GM23338 (cell line): ENCODE measurements at regions not wholly inside any gene's neighbourhood (a gene's known extent, or its start where the extent isn't known, plus 50 kb on each side); places are given as distances from the start of the nearest gene placed in this dataset.

ENCODE experiments used
- ATAC-seq: fragments of 200-7000 bp; cut with Tn5 transposase; 3 replicates; pipeline ENCODE4 v1.9.1; 2020
- DNase-seq: peaks from one replicate; pipeline ENCODE4 v3.0.0-alpha.2; 2015; ENCODE audit warnings: low spot score
- H2AFZ ChIP-seq: fragments of 200-600 bp; sonication (generic); 2 replicates; pipeline ENCODE4 v1.8.0; 2016; ENCODE audit warnings: antibody characterized with exemption, mild to moderate bottlenecking, moderate library complexity
- H3F3A ChIP-seq: fragments of 200-600 bp; sonication (generic); replicated peaks from 2 replicates; pipeline ENCODE4 v1.8.0; 2017; ENCODE audit warnings: antibody characterized with exemption, mixed run types, low read depth
- H3K27ac ChIP-seq: fragments of 200-600 bp; sonication (generic); 2 replicates; pipeline ENCODE4 v1.6.1; 2016; ENCODE audit warnings: low read depth
- H3K27me3 ChIP-seq: fragments of 200-600 bp; sonication (generic); 2 replicates; pipeline ENCODE4 v1.8.0; 2016; ENCODE audit warnings: mild to moderate bottlenecking, mixed run types, moderate library complexity; ENCODE audit not compliant: insufficient read depth
- H3K36me3 ChIP-seq: fragments of 200-600 bp; sonication (generic); 2 replicates; pipeline ENCODE4 v1.8.0; 2016; ENCODE audit warnings: mild to moderate bottlenecking; ENCODE audit not compliant: insufficient read depth
- H3K4me1 ChIP-seq: fragments of 200-600 bp; sonication (generic); 2 replicates; pipeline ENCODE4 v1.8.0; 2016; ENCODE audit warnings: mild to moderate bottlenecking, moderate library complexity; ENCODE audit not compliant: insufficient read depth
- H3K4me2 ChIP-seq: fragments of 200-600 bp; sonication (generic); 2 replicates; pipeline ENCODE4 v1.7.1; 2017; ENCODE audit warnings: mixed run types
- H3K4me3 ChIP-seq: fragments of 200-600 bp; sonication (generic); 2 replicates; pipeline ENCODE4 v1.6.1; 2016; ENCODE audit warnings: mixed run types
- H3K79me2 ChIP-seq: fragments of 200-600 bp; sonication (generic); replicated peaks from 2 replicates; pipeline ENCODE4 v1.8.0; 2017; ENCODE audit warnings: mild to moderate bottlenecking; ENCODE audit not compliant: insufficient read depth
- H3K9me2 ChIP-seq: fragments of 200-600 bp; sonication (generic); 2 replicates; pipeline ENCODE4 v1.8.0; 2017; ENCODE audit not compliant: insufficient read depth
- H4K20me1 ChIP-seq: fragments of 200-600 bp; sonication (generic); replicated peaks from 2 replicates; pipeline ENCODE4 v1.8.0; 2017; ENCODE audit warnings: mild to moderate bottlenecking; ENCODE audit not compliant: insufficient read depth
- H3K27ac Mint-ChIP-seq: 2 replicates; pipeline ENCODE4 v1.8.0; 2020; ENCODE audit warnings: inconsistent platforms, mild to moderate bottlenecking, moderate library complexity, mixed read lengths
- H3K27me3 Mint-ChIP-seq: 3 replicates; pipeline ENCODE4 v1.8.0; 2022; ENCODE audit warnings: low read depth, mild to moderate bottlenecking, moderate library complexity, mixed read lengths, inconsistent platforms; ENCODE audit not compliant: insufficient read depth, poor library complexity
- H3K36me3 Mint-ChIP-seq: 3 replicates; pipeline ENCODE4 v1.8.0; 2021; ENCODE audit warnings: low read depth, mild to moderate bottlenecking, inconsistent platforms, moderate library complexity, mixed read lengths
- H3K4me1 Mint-ChIP-seq: 3 replicates; pipeline ENCODE4 v1.8.0; 2020; ENCODE audit warnings: mild to moderate bottlenecking, inconsistent platforms, mixed read lengths
- H3K4me3 Mint-ChIP-seq: 3 replicates; pipeline ENCODE4 v1.8.0; 2021; ENCODE audit warnings: moderate library complexity, mild to moderate bottlenecking, inconsistent platforms, mixed read lengths
- H3K9me3 Mint-ChIP-seq: 3 replicates; pipeline ENCODE4 v1.8.0; 2020; ENCODE audit warnings: moderate library complexity, mild to moderate bottlenecking, inconsistent platforms, mixed read lengths
- CREB1 ChIP-seq: fragments of 250-450 bp; sonication (Bioruptor Pico); IDR thresholded peaks from 2 replicates; pipeline ENCODE4 v1.5.0; 2020; ENCODE audit warnings: low read depth, mild to moderate bottlenecking, moderate library complexity
- CTCF ChIP-seq, 2 experiments: fragments of 200-600 bp in 1 of 2; sonication (generic) in 1 of 2; conservative IDR thresholded peaks; 2 replicates each; pipeline versions ENCODE4 v1.5.1 to v1.6.1; 2016 to 2017; ENCODE audit warnings: antibody characterized with exemption in 2 of 2, low read depth in 2 of 2, mild to moderate bottlenecking in 2 of 2, moderate library complexity in 1 of 2
- EZH2 ChIP-seq: fragments of 200-600 bp; sonication (generic); IDR thresholded peaks from one replicate; pipeline ENCODE4 v1.8.0; 2017; ENCODE audit warnings: antibody characterized with exemption, mild to moderate bottlenecking, low read depth; ENCODE audit not compliant: unreplicated experiment
- EZH2phosphoT487 ChIP-seq: fragments of 200-600 bp; sonication (generic); IDR thresholded peaks from one replicate; pipeline ENCODE4 v1.8.1; 2018; ENCODE audit warnings: antibody characterized with exemption; ENCODE audit not compliant: unreplicated experiment
- JUNB ChIP-seq: IDR thresholded peaks from one replicate; pipeline ENCODE4 v1.6.1; 2016; ENCODE audit warnings: antibody characterized with exemption; ENCODE audit not compliant: unreplicated experiment
- POLR2AphosphoS5 ChIP-seq: IDR thresholded peaks from 2 replicates; pipeline ENCODE4 v1.6.1; 2016; ENCODE audit warnings: antibody characterized with exemption, low read depth
- ZNF331 ChIP-seq: fragments of 250-450 bp; sonication (Bioruptor Pico); IDR thresholded peaks from 2 replicates; pipeline ENCODE4 v1.5.0; 2020; ENCODE audit warnings: low read depth, mild to moderate bottlenecking, moderate library complexity
- ZNF462 ChIP-seq: fragments of 250-450 bp; sonication (Bioruptor Pico); IDR thresholded peaks from 2 replicates; pipeline ENCODE4 v1.5.0; 2020; ENCODE audit warnings: mild to moderate bottlenecking, moderate library complexity

GRCh38 chr12:84035766-84036165, 876.8 kb downstream of the SLC6A15 start (continued):
- TF ChIP-seq ZNF462 (CRISPR knock-in tag) (no peak), CTCF (conservative IDR thresholded peaks at IDR 0.05; ENCODE audit: low read depth in 2 of 2) (no peak), CREB1 (CRISPR knock-in tag) (no peak), EZH2 (no peak), EZH2phosphoT487 (no peak), JUNB (no peak), ZNF331 (CRISPR knock-in tag) (no peak), POLR2AphosphoS5 (no peak)

- TF ChIP-seq EZH2phosphoT487 (no peak), ZNF331 (CRISPR knock-in tag) (no peak)
- Histone ChIP-seq H4K20me1 (no peaks in the 10 kb centered on the region), H3K36me3 (0 out of 2 replicates have a peak, but pooled peaks cover 4% of the 10 kb centered on the region), H3K4me1 (no peaks in the 10 kb centered on the region), H3K27me3 (no peaks in the 10 kb centered on the region), H3K4me3 (no peak overlapping the region), H3F3A (no peaks in the 10 kb centered on the region), H3K4me2 (no peak overlapping the region), H3K27ac (no peak overlapping the region), H3K79me2 (no peaks in the 10 kb centered on the region), H2AFZ (no peak overlapping the region), H3K9me2 (0 out of 2 replicates have a peak, but pooled peaks cover 8% of the 10 kb centered on the region)
- Mint-ChIP-seq H3K27ac (no peak overlapping the region), H3K4me3 (no peak overlapping the region), H3K4me1 (no peaks in the 10 kb centered on the region), H3K36me3 (peaks cover 11% of the 10 kb centered on the region; the same call in 2 of the 3 replicates), H3K27me3 (no peaks in the 10 kb centered on the region), H3K9me3 (peaks cover 31% of the 10 kb centered on the region)
- ATAC-seq = no peak
- no peak for DNase-seq
These were observed 877.7 kb downstream of the SLC6A15 start for GRCh38 chr12:84034871-84035270.
